HTR-8/SVneo (cell line): ENCODE measurements at regions not wholly inside any gene's neighbourhood (a gene's known extent, or its start where the extent isn't known, plus 50 kb on each side); places are given as distances from the start of the nearest gene placed in this dataset.
"Not testable (repeated sequence)": the region's sequence is repeated elsewhere in the genome, so short reads cannot be mapped to it uniquely, and the experiment has no call there.

ENCODE experiments used
- DNase-seq: peaks from one replicate; pipeline ENCODE4 v3.0.0; 2011; ENCODE audit warnings: low spot score, mixed read lengths; ENCODE audit not compliant: insufficient read length
- FAIRE-seq: peaks from 2 replicates; lab custom pipeline; 2011; peaks lifted over from hg19 to GRCh38; lab: Jason Lieb, UNC

- FAIRE-seq, result no peak
- no peak for DNase-seq
These were observed 1156.7 kb upstream of the CDH8 start for GRCh38 chr16:63192980-63193379.

GRCh38 chr16:63188086-63188771 lies 1152.0 kb upstream of the CDH8 start:
- no peak for DNase-seq
- FAIRE-seq, result no peak

- DNase-seq (no peak), FAIRE-seq (no peak)
These were observed 1151.4 kb upstream of the CDH8 start for GRCh38 chr16:63187638-63188037.

- FAIRE-seq, result no peak
- DNase-seq, result no peak
These were observed 1149.1 kb upstream of the CDH8 start for GRCh38 chr16:63185235-63185780.

- DNase-seq (no peak), FAIRE-seq (no peak)
These were observed 1147.5 kb upstream of the CDH8 start for GRCh38 chr16:63183743-63184142.

- no peak for DNase-seq
These were observed 1139.1 kb upstream of the CDH8 start for GRCh38 chr16:63175313-63175712.

GRCh38 chr16:63174801-63175200 lies 1138.6 kb upstream of the CDH8 start:
- FAIRE-seq, result no peak

More at GRCh38 chr16:63175313-63175712, 1139.1 kb upstream of the CDH8 start:
- FAIRE-seq, result no peak

GRCh38 chr16:63171545-63171944 lies 1135.3 kb upstream of the CDH8 start:
- DNase-seq (no peak), FAIRE-seq (no peak)

More at GRCh38 chr16:63174801-63175200, 1138.6 kb upstream of the CDH8 start:
- DNase-seq, result no peak

- FAIRE-seq, result no peak
- no peak for DNase-seq
These were observed 1132.9 kb upstream of the CDH8 start for GRCh38 chr16:63169100-63169499.

- no peak for DNase-seq
- FAIRE-seq, result no peak
These were observed 1121.6 kb upstream of the CDH8 start for GRCh38 chr16:63157818-63158217.

GRCh38 chr16:63146251-63146650 lies 1110.0 kb upstream of the CDH8 start:
- FAIRE-seq, result no peak

GRCh38 chr16:63145411-63145810 lies 1109.2 kb upstream of the CDH8 start:
- DNase-seq (no peak), FAIRE-seq (no peak)

More at GRCh38 chr16:63146251-63146650, 1110.0 kb upstream of the CDH8 start:
- no peak for DNase-seq

GRCh38 chr16:63135069-63135468 lies 1098.8 kb upstream of the CDH8 start:
- FAIRE-seq (no peak), DNase-seq (no peak)

- FAIRE-seq (no peak), DNase-seq (no peak)
These were observed 1095.3 kb upstream of the CDH8 start for GRCh38 chr16:63131503-63131902.

- DNase-seq (no peak), FAIRE-seq (no peak)
These were observed 1094.7 kb upstream of the CDH8 start for GRCh38 chr16:63130942-63131341.

- DNase-seq, result no peak
- FAIRE-seq, result no peak
These were observed 1093.3 kb upstream of the CDH8 start for GRCh38 chr16:63129411-63130125.

GRCh38 chr16:63119905-63120304 lies 1083.7 kb upstream of the CDH8 start:
- not testable (repeated sequence) for DNase-seq, FAIRE-seq

GRCh38 chr16:63100082-63100481 lies 1063.8 kb upstream of the CDH8 start:
- DNase-seq, result no peak
- no peak for FAIRE-seq

- no peak for FAIRE-seq
- DNase-seq, result no peak
These were observed 1060.6 kb upstream of the CDH8 start for GRCh38 chr16:63096857-63097256.

GRCh38 chr16:63092736-63093135 lies 1056.5 kb upstream of the CDH8 start:
- FAIRE-seq, result no peak
- DNase-seq, result no peak

- no peak for DNase-seq
- FAIRE-seq, result no peak
These were observed 1045.9 kb upstream of the CDH8 start for GRCh38 chr16:63082101-63082500.
